HG03135 (cell line): ENCODE measurements at regions not wholly inside any gene's neighbourhood (a gene's known extent, or its start where the extent isn't known, plus 50 kb on each side); places are given as distances from the start of the nearest gene placed in this dataset.

ENCODE experiments used
- ATAC-seq: cut with Tn5 transposase; IDR thresholded peaks from one replicate; pipeline ENCODE4 v1.9.1; 2021; ENCODE audit warnings: mild to moderate bottlenecking, moderate library complexity; ENCODE audit not compliant: unreplicated experiment

DNA sequence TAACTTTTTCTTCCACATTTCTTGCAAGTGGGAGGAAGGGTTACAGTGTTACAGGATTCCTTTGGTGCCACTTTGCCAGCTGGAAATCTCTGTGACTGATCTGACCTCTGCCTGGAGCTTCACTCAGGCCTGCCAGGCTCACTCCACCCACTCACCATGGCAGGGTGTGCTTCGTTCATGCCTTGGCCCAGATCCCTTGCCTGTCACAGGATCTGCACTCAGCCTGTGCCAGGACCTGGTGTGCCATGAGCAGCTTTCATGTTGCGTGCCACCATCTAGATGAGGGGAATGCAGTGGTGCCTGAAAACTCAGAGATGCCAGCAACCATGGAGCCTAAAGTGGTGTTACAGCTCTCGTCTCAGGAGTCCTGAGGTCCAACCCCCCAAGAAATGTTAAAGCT is 2596.4 kb downstream of the PCDH7 start:
- ATAC-seq, result no peak

DNA sequence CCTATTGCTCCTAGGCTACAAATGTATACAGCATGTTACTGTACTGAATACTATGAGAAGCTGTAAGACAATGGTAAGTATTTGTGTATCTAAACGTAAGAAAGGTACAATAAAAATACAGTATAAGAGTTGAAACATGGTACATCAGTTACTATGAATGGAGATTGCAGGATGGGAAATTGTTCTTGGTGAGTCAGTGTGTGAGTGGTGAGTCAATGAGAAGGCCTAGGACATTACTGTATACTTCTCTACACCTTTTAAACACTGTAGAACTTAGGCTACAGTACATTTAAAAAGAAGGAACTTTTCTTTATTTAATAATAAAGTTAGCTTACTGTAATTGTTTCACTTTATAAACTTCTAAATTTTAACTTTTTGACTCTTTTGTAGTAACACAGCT is 2603.2 kb downstream of the PCDH7 start:
- no peak for ATAC-seq

DNA sequence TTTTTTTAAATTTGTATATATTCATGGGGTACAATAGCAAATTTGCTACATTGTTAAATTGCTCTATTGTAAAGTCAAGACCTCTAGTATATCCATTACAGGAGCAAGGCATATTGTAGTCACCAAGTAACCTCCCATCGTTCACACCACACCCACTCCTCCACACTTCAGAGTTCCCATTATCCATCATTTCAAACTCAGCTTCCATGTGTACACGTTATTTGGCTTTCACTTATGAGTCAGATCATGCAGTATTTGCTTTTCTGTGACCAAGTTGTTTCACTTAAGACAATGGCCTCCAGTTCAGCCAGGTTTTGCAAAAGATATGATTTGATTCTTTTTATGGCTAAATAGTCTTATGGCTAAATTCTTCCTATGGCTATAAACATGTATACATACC is 2614.2 kb downstream of the PCDH7 start:
- no peak for ATAC-seq

DNA sequence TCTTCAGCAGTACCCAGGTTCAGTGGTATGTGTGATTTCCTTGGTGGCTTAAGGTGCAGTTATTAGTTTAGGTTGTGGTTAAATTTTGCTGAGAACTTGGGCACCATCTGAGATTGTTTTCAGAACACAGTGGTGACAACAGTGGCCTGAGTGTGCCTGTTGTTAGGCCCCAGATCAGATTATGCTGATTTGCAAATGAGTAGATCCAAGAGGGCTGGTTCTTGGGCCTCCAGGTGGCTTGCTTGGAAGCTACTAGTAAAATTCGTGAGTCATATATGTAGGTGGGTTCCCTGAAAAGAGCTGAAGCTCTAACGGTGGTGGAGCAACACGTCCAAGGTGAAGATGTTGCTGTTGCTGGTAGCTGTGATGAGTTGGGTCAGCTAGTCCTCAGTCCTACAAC is 2619.6 kb downstream of the PCDH7 start:
- ATAC-seq, result no peak

DNA sequence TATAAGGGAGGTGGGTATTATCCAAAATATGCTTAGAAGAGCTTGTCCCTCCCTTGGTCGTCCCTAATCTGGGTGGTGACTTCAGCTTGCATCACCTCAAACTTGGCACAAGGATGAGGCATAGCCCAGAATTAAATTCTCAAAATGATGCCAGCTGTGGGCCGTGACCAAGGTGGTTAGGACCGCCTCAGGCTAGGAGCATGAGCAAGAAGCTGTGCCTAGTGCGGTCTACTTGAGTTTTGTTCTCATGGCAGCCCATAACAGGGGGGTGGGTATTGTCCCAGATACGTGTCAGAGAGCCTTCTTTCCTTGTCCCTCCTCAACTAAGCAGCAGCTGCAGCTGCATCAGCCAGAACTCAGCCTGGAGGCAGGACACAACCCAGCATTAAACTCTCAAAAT is 2620.0 kb downstream of the PCDH7 start:
- no peak for ATAC-seq

DNA sequence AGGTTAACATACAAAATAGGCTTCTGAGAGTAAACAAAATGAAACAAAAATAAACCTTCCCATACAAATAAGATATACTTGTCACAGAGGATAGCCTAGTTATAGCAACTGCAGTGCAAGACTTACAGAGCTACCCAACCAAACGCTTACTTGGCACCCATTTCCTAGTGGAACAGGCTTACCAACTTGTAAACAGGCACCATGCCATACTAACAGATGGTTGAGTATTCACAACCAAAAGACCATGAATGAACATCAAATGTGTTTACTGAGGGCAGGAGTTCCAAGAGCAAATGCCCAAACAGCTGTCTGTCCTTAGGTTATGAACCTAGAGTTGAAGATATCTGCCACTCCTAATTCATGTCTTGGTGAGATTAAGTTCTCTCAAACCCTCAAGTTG is 2629.2 kb downstream of the PCDH7 start:
- no peak for ATAC-seq

DNA sequence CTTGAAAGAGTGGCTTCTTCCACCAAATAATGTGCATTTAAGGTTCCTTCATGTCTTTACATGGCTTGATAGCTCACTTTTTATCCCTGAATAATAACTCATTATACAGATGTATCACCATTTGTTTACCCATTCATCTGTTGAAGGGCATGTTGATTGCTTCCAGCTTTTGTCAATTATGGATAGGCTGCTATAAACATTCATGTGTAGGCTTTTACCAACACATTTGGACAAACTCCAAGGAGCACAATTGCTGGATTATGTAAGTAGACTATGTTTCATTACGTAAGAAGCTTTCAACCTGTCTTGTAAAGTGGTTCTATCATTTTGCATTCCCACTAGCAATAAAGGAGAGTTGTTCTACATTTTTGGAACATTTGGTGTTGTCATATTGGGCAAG is 2637.0 kb downstream of the PCDH7 start:
- ATAC-seq, result no peak

DNA sequence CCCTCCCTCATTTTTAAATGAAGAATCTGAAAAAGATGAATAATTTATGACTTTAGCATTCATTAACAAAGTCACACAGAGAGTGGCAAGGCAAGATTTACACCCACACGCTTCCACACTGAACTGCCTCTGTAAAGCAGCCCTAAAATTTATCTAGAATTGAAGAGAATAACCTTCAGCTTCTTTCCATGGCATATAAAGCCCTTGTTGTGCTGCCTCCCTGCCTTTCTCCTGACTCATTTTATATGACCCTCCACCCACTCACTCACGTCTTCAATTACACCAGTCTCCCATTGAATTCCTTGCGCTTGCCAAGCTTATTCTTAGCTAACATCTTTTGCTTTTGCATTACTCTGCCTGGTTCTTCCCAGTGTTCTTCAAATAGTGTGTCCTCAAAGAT is 2649.3 kb downstream of the PCDH7 start:
- no peak for ATAC-seq

DNA sequence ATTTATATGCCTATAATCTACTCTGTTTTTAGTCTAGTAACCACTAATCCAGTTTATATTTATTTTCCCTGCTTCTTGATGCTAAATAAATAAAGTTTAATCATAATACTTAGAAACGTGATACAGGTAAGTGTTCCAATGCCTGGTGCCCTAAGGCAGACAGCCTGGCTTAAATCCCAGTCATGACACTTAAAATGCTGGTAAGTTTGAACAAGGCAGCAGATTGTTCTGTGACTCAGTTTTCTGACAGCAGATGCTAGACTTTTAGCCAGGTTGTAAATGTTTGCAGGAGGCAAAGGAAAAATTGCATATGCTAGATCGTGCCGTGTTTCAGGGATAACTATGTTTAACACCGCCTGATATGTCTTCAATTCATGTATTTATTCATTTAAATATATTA is 2661.6 kb downstream of the PCDH7 start:
- no peak for ATAC-seq

DNA sequence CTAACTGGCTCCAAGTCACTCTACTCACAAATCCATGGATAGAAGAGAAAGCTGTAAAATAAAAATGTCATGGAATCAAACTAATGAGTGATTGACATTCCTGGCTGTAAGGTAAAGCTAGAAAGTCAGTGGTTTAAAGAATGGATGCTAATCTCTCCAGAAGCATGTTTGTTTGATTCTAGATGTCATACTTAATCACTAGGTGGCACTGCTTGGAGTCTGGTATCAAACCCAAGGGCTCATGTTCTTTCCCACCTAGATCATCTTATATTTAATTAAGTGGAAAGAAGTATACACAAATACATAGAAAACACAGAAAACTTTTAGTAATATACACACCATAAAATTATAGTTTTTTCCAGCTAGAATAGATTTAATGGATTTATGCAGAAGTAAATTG is 2666.6 kb downstream of the PCDH7 start:
- ATAC-seq, result no peak

DNA sequence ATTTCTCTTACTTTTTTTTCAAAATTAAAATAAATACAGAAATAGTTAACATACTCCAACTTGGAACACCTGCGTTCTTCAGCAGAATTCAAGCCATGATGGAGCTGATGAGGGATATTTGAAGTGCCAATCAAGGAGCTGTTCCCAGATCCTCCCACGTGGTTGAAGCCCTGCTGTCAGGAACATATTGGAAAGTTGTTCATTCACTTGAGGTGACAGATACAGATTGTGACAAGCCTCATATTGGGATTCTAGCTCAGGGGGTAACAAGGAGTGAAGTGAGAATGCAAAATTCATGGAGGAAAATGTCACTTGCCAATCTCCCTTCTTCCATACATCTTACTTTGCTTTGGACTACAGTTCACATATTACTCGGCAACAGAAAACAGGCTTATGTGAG is 2670.8 kb downstream of the PCDH7 start:
- ATAC-seq, result no peak

DNA sequence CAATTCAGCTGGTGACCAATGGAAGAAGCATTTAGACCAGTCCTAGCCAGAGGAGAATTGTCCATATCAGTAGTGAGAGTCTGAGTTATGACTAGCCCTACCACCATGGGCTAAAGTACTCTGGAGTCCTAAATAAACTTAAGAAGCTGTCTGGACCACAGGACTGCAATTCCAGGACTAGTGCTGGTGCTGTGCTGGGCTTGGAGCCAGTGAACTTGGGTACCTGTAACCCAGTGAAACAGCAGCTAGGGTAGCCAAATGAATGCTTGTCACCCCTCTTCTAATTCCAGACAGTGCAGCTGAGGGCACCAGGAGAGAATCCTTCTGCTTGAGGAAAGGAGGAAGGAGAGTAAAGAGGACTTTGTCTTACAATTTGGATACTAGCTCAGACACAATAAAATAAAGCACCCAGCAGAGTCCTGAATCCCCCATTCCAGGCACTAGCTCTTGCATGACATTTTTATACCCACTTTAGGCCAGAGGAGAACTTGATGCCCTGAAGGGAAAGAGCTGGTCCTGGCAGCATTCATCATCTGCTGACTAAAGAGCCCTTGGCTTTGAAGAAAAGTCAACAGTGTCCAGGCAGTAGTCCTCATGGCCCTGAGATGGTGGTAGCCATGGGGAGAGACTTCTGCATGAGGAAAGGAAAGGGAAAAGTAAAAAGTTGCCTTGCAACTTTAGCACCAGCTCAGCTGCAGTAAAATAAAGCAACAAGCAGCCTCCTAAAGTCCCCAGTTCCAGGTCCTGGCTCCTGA is 2675.7 kb downstream of the PCDH7 start:
- ATAC-seq, result no peak

DNA sequence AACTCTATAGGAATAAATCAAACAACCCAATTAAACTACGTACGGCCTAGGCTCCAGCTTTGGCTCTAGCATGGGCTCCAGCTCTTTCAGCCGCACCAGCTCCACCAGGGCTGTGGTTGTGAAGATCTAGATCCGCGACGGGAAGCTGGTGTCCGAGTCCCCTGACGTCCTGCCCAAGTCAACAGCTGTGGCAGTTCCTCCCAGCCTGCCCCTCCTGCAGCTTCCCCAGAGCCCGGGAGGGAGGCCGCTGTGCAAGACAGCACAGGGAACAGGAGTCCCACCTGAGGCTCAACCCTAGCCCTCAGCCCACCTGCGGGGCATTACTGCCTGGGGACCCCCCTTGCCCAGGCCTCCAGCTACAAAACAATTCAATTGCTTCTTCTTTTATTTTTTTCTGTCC is 2680.3 kb downstream of the PCDH7 start:
- no peak for ATAC-seq

DNA sequence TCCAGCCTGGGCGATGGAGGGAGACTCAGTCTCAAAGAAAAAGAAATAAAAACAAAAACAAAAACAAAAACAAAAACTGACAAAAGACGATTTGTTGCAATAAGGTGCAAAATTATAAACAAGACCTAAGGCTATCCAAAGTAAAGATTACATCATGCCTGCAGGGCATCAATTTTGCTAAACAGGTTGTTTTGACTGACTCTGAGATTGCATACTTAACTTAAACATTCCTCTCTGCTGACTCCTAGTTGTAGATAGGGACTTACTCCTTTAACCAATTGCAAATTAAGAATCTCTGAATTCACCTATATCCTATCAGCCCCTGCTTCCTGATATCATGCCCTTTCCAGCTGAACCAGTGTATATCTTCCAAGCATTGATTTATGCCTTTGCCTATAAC is 2687.3 kb downstream of the PCDH7 start:
- ATAC-seq, result no peak

DNA sequence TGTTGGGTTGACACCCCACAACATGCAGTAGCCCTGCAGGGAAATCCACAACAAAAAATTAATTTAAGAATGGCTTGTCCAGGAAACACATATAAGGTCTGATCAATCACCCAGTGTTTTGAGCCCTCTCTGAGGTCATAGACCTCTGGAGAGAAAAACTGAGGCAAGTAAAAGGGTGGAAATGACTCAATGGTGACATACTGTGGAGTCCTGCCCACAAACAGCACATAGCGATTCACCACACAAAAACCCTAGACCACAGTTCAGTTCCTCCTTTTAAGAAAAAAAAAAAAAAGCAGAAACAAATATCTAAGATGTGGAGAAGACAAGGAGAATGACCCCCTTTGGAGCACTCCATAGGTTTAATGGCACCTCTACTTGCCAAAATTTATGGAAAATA is 2691.0 kb downstream of the PCDH7 start:
- ATAC-seq, result no peak

DNA sequence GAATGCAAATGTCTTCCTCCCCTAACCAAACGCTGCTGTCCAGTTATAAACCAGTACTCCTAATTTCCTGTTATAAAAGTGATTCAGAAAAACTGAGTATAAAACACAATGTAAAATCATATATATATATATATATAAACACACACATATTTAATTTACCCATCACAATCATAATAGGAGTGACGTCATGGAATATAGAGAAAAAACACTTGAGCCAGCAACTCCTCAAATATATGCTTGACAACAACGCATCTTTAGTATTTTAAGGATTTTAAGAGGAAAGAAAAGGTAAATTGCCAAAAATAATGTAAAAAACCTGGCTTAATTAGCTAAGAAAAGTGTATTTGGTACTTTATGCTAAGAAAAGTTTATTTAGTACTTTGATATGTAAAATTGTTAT is 2701.7 kb downstream of the PCDH7 start:
- no peak for ATAC-seq

DNA sequence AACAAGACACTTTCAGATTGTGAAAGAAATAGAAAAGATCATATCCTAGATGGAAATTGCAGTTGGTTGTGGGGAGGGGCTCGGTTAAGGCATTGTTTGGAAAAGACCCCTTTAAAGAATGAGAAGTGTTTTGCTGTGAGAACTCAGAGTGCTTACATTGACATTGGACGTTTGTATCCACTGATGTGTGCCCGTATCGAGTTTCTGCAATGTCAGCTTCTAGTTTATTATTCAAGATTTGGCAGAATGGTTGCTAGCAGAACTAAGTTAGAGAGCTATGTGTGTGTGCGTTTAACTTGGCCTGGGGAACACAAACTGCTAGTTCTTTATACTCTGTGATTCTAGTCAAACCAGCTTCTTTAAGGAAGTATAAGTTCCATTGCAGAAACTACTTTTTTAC is 2702.5 kb downstream of the PCDH7 start:
- ATAC-seq, result no peak

DNA sequence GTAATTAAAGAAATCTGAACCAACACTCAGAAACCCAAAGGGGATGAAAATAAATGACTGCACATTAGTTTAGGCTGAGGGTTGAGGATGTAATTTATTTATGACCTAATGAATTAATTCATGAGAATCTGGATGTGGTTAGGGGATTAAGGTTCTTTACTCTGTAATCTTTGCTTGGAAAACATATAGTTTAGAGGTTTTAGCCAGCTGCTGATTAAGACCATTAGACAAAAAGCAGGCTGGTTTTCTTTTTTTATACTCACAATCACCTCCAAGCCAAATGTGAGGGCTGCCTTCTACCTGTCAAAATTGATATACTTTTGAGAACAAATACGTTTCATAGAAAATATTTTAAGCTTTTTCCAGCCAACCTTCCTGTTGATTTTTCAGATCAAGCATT is 2705.8 kb downstream of the PCDH7 start:
- no peak for ATAC-seq

DNA sequence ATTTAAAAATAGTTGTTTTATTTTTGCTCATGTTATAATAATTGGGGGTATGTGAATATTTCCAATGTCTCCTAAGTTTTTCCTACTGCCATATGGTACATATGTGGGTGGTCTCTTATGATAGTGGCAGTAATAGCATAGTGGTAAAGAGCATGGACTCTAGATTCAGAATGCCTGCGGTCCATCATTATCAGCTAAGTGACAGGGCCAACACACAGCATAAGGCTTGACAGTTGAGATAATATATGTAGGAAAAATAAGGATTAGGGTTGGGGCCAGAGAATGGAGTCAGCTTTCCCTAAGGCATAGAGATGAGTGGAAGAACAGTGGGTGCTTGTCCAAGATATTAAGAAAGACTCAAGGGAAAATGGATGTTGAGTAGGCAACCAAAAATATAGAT is 2707.5 kb downstream of the PCDH7 start:
- ATAC-seq, result no peak

DNA sequence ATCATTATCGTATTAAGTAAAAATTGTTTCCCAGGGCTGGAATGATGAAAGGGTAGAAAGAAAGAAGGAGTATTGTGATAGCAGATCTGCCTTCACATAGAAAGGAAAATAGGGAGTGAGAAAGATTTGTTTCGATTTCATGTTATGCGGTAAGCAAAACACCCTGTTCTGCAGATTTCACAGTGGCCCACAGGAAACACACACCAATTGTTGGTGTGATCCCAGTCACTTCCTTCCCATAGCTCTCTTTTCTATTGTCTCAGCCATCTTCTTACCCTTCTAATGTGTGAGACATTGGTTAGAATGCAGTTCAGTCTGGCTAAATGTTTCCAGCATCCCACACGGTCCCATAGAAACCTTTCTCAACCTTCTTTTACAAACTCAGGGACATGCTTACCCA is 2709.8 kb downstream of the PCDH7 start:
- no peak for ATAC-seq

DNA sequence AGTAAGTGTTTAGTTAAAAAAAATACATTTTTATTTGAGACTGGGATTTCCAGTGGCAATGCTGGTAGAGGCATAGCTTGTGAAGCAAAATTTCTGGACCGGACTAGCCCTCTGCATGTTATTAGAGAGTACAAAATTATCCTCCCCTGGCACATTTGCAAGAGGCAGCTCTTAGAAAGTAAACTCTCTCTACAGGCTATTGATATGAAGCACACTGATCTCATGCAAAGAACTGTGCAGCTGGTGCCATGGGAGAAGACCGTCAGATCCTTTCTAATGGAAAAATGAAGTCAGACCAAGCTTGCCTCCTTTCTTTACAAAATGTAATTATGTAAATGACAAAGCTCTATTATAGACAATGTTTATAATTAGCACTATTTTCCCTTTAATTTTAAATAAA is 2717.2 kb downstream of the PCDH7 start:
- no peak for ATAC-seq

DNA sequence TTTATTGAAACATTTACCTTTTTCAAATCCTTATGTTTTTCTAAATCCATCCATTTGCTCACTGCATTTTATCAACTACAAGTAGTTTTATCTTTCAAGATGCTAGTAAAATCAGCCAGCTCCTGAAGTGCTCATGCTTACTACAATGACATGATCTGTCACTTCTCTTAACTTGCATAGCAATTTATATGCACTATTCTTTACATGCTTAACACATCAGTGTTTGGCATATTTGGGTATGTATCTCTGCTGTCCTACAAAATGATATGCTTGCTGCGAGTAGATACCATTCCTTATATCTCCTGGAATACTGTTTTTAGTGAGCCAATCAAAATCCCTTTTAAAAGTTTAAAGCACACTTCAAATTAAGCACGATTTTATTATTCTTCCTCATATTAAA is 2726.8 kb downstream of the PCDH7 start:
- ATAC-seq, result no peak

DNA sequence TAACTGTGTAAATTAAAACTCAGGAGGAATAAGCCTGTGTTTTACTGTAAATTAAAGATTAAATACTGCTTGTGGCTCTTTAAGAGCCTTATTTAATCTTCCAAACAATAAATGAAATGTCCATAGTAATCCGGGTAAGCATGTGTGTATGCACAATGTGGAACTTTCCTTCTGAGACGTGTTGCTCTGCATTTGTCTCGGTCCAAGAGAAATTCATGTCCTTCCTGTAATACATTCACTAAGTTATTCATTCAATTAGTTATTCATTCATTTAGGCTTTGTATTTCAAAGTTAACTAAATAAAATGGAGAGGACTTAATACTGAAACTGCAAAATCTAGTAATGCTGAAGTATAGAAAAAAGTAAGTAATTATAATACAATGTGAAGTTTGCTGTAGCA is 2728.8 kb downstream of the PCDH7 start:
- no peak for ATAC-seq
